PFSK-1 (cell line): ENCODE measurements at regions not wholly inside any gene's neighbourhood (a gene's known extent, or its start where the extent isn't known, plus 50 kb on each side); places are given as distances from the start of the nearest gene placed in this dataset.

ENCODE experiments used
- FOXP2 ChIP-seq: optimal IDR thresholded peaks from 2 replicates; pipeline ENCODE3; 2011; ENCODE audit warnings: borderline replicate concordance, control low read depth, inconsistent platforms; ENCODE audit not compliant: insufficient read depth; ENCODE audit errors: extremely low read length, extremely low read depth
- POLR2AphosphoS5 ChIP-seq: IDR thresholded peaks from 2 replicates; pipeline ENCODE4 v1.6.1; 2012; ENCODE audit warnings: low read depth, mild to moderate bottlenecking, control low read depth, low read length, moderate library complexity
- REST ChIP-seq, 2 experiments: IDR thresholded peaks; 2 replicates each; pipeline versions ENCODE4 v1.6.1 to v1.8.0; 2011 to 2012; ENCODE audit warnings: low read depth in 2 of 2, low read length in 2 of 2, control low read depth in 1 of 2, inconsistent platforms in 1 of 2, mild to moderate bottlenecking in 1 of 2, moderate library complexity in 1 of 2; ENCODE audit not compliant: insufficient read depth in 1 of 2
- SIN3A ChIP-seq: IDR thresholded peaks from 2 replicates; pipeline ENCODE4 v1.6.1; 2012; ENCODE audit warnings: mild to moderate bottlenecking, low read length, moderate library complexity, borderline replicate concordance; ENCODE audit not compliant: insufficient read depth
- TAF1 ChIP-seq: IDR thresholded peaks from 2 replicates; pipeline ENCODE4 v1.6.1; 2012; ENCODE audit warnings: low read length, control low read depth, borderline replicate concordance; ENCODE audit not compliant: insufficient read depth

- TF ChIP-seq REST (IDR thresholded peaks at IDR 0.05; ENCODE audit: insufficient read depth in 1 of 2, low read depth in 2 of 2, low read length in 2 of 2) (no peak), TAF1 (no peak), FOXP2 (no peak), SIN3A (no peak), POLR2AphosphoS5 (no peak)
Measured at GRCh38 chr1:81662913-81663526, 137.7 kb upstream of the ADGRL2 start.

- TF ChIP-seq SIN3A (no peak), REST (IDR thresholded peaks at IDR 0.05; ENCODE audit: insufficient read depth in 1 of 2, low read depth in 2 of 2, low read length in 2 of 2) (no peak), TAF1 (no peak), FOXP2 (no peak), POLR2AphosphoS5 (no peak)
Measured at GRCh38 chr1:81660286-81660685, 140.4 kb upstream of the ADGRL2 start.

GRCh38 chr1:81654657-81655056, 146.1 kb upstream of the ADGRL2 start:
- TF ChIP-seq POLR2AphosphoS5 (no peak), REST (IDR thresholded peaks at IDR 0.05; ENCODE audit: insufficient read depth in 1 of 2, low read depth in 2 of 2, low read length in 2 of 2) (no peak), SIN3A (no peak)

- TF ChIP-seq FOXP2 (no peak), POLR2AphosphoS5 (no peak), SIN3A (no peak), TAF1 (no peak), REST (IDR thresholded peaks at IDR 0.05; ENCODE audit: insufficient read depth in 1 of 2, low read depth in 2 of 2, low read length in 2 of 2) (no peak)
Measured at GRCh38 chr1:81654147-81654546, 146.6 kb upstream of the ADGRL2 start.

GRCh38 chr1:81650776-81651175, 150.0 kb upstream of the ADGRL2 start:
- TF ChIP-seq REST (IDR thresholded peaks at IDR 0.05; ENCODE audit: insufficient read depth in 1 of 2, low read depth in 2 of 2, low read length in 2 of 2) (no peak), POLR2AphosphoS5 (no peak), SIN3A (no peak), TAF1 (no peak), FOXP2 (no peak)
